ENCODE measurements at regions not wholly inside any gene's neighbourhood (a gene's known extent, or its start where the extent isn't known, plus 50 kb on each side); places are given as distances from the start of the nearest gene placed in this dataset.

GRCh38 chr15:98057453-98057852 is 97.0 kb downstream of the ARRDC4 start:
- no peaks in the 10 kb centered on the region for H3K27me3 Mint-ChIP-seq (ENCODE audit: unreplicated experiment)
- no peak overlapping the region for H3K27ac Mint-ChIP-seq (ENCODE audit: unreplicated experiment)
- no peaks in the 10 kb centered on the region for H3K4me1 Mint-ChIP-seq (ENCODE audit: low read depth, unreplicated experiment)
- no peak for DNase-seq
- no peak overlapping the region for H3K4me3 Mint-ChIP-seq (ENCODE audit: low read depth, unreplicated experiment)
- H3K9me3 Mint-ChIP-seq (ENCODE audit: low read depth, unreplicated experiment): peaks cover 7% of the 10 kb centered on the region
- intact Hi-C loops (cut with micrococcal nuclease; ENCODE audit: unreplicated experiment): no loop called here
- no peaks in the 10 kb centered on the region for H3K36me3 Mint-ChIP-seq (ENCODE audit: insufficient read depth, unreplicated experiment)
- TF ChIP-seq CTCF (IDR thresholded peaks at IDR 0.05; ENCODE audit: unreplicated experiment): no peak
- no TSS peak for BruUV-seq (replicated peaks)
- CTCF ChIA-PET: no interaction called here

GRCh38 chr15:98062869-98063268 is 102.4 kb downstream of the ARRDC4 start:
- no TSS peak for BruUV-seq (replicated peaks)

GRCh38 chr15:98063315-98063714 is 102.8 kb downstream of the ARRDC4 start:
- no peaks in the 10 kb centered on the region for H3K4me1 Mint-ChIP-seq (ENCODE audit: low read depth, unreplicated experiment)
- BruUV-seq (replicated peaks): no TSS peak
- H3K9me3 Mint-ChIP-seq (ENCODE audit: low read depth, unreplicated experiment): no peaks in the 10 kb centered on the region
- intact Hi-C loops (cut with micrococcal nuclease; ENCODE audit: unreplicated experiment): no loop called here
- H3K36me3 Mint-ChIP-seq (ENCODE audit: insufficient read depth, unreplicated experiment): no peaks in the 10 kb centered on the region
- CTCF ChIA-PET: no interaction called here
- no peak overlapping the region for H3K27ac Mint-ChIP-seq (ENCODE audit: unreplicated experiment)
- DNase-seq: no peak
- no peak for TF ChIP-seq CTCF (IDR thresholded peaks at IDR 0.05; ENCODE audit: unreplicated experiment)
- no peak overlapping the region for H3K4me3 Mint-ChIP-seq (ENCODE audit: low read depth, unreplicated experiment)
- peaks cover 19% of the 10 kb centered on the region for H3K27me3 Mint-ChIP-seq (ENCODE audit: unreplicated experiment)

More at GRCh38 chr15:98062869-98063268, 102.4 kb downstream of the ARRDC4 start:
- no peak overlapping the region for H3K27ac Mint-ChIP-seq (ENCODE audit: unreplicated experiment)
- intact Hi-C loops (cut with micrococcal nuclease; ENCODE audit: unreplicated experiment): no loop called here
- H3K4me1 Mint-ChIP-seq (ENCODE audit: low read depth, unreplicated experiment): no peaks in the 10 kb centered on the region
- CTCF ChIA-PET: no interaction called here
- no peak for DNase-seq
- H3K4me3 Mint-ChIP-seq (ENCODE audit: low read depth, unreplicated experiment): no peak overlapping the region
- no peaks in the 10 kb centered on the region for H3K36me3 Mint-ChIP-seq (ENCODE audit: insufficient read depth, unreplicated experiment)
- no peak for TF ChIP-seq CTCF (IDR thresholded peaks at IDR 0.05; ENCODE audit: unreplicated experiment)
- peaks cover 15% of the 10 kb centered on the region for H3K27me3 Mint-ChIP-seq (ENCODE audit: unreplicated experiment)
- H3K9me3 Mint-ChIP-seq (ENCODE audit: low read depth, unreplicated experiment): no peaks in the 10 kb centered on the region

GRCh38 chr15:98063871-98064270 is 103.4 kb downstream of the ARRDC4 start:
- intact Hi-C loops (cut with micrococcal nuclease; ENCODE audit: unreplicated experiment): no loop called here
- H3K36me3 Mint-ChIP-seq (ENCODE audit: insufficient read depth, unreplicated experiment): no peaks in the 10 kb centered on the region
- peaks cover 25% of the 10 kb centered on the region for H3K27me3 Mint-ChIP-seq (ENCODE audit: unreplicated experiment)
- H3K9me3 Mint-ChIP-seq (ENCODE audit: low read depth, unreplicated experiment): no peaks in the 10 kb centered on the region
- no peak for TF ChIP-seq CTCF (IDR thresholded peaks at IDR 0.05; ENCODE audit: unreplicated experiment)
- no peak overlapping the region for H3K4me3 Mint-ChIP-seq (ENCODE audit: low read depth, unreplicated experiment)
- no peak for DNase-seq
- CTCF ChIA-PET: no interaction called here
- H3K27ac Mint-ChIP-seq (ENCODE audit: unreplicated experiment): no peak overlapping the region
- H3K4me1 Mint-ChIP-seq (ENCODE audit: low read depth, unreplicated experiment): no peaks in the 10 kb centered on the region
- no TSS peak for BruUV-seq (replicated peaks)

GRCh38 chr15:98067339-98067738 is 106.8 kb downstream of the ARRDC4 start:
- DNase-seq: no peak
- H3K36me3 Mint-ChIP-seq (ENCODE audit: insufficient read depth, unreplicated experiment): no peaks in the 10 kb centered on the region
- CTCF ChIA-PET: no interaction called here

More at GRCh38 chr15:98067339-98067738, 106.8 kb downstream of the ARRDC4 start:
- intact Hi-C loops (cut with micrococcal nuclease; ENCODE audit: unreplicated experiment): no loop called here
- no TSS peak for BruUV-seq (replicated peaks)
- H3K9me3 Mint-ChIP-seq (ENCODE audit: low read depth, unreplicated experiment): no peaks in the 10 kb centered on the region
- H3K27ac Mint-ChIP-seq (ENCODE audit: unreplicated experiment): no peak overlapping the region
- no peak for TF ChIP-seq CTCF (IDR thresholded peaks at IDR 0.05; ENCODE audit: unreplicated experiment)
- peaks cover 26% of the 10 kb centered on the region for H3K27me3 Mint-ChIP-seq (ENCODE audit: unreplicated experiment)
- H3K4me3 Mint-ChIP-seq (ENCODE audit: low read depth, unreplicated experiment): no peak overlapping the region
- H3K4me1 Mint-ChIP-seq (ENCODE audit: low read depth, unreplicated experiment): no peaks in the 10 kb centered on the region
